SK-N-MC (cell line): ENCODE measurements at regions not wholly inside any gene's neighbourhood (a gene's known extent, or its start where the extent isn't known, plus 50 kb on each side); places are given as distances from the start of the nearest gene placed in this dataset.

Source experiments
- EZH2 ChIP-seq: fragments of 200-600 bp; sonication (generic); IDR thresholded peaks from one replicate; pipeline ENCODE4 v1.6.1; 2017; ENCODE audit warnings: antibody characterized with exemption
- POLR2AphosphoS5 ChIP-seq: IDR thresholded peaks from 2 replicates; pipeline ENCODE4 v1.6.1; 2012; ENCODE audit warnings: mild to moderate bottlenecking, low read depth, low read length, borderline replicate concordance

GRCh38 chr20:39397646-39398045 is 435.5 kb downstream of the DHX35 start:
- TF ChIP-seq POLR2AphosphoS5, result no peak
- TF ChIP-seq EZH2, result no peak
